Bronchial epithelial cell (primary cell): ENCODE measurements at regions not wholly inside any gene's neighbourhood (a gene's known extent, or its start where the extent isn't known, plus 50 kb on each side); places are given as distances from the start of the nearest gene placed in this dataset.

ENCODE experiments used
- DNase-seq: peaks from one replicate; pipeline ENCODE4 v3.0.0-alpha.2; 2010; ENCODE audit warnings: low read depth
- FAIRE-seq: peaks from 2 replicates; lab custom pipeline; 2011; peaks lifted over from hg19 to GRCh38; lab: Jason Lieb, UNC
- H3K27me3 ChIP-seq: 2 replicates; pipeline ENCODE4 v1.5.1; 2011; ENCODE audit warnings: low read length; ENCODE audit not compliant: control insufficient read depth, insufficient read depth
- H3K36me3 ChIP-seq: 2 replicates; pipeline ENCODE4 v1.5.1; 2011; ENCODE audit warnings: low read length; ENCODE audit not compliant: control insufficient read depth, insufficient read depth
- H3K4me3 ChIP-seq: 2 replicates; pipeline ENCODE4 v1.5.1; 2011; ENCODE audit warnings: mild to moderate bottlenecking, low read depth, low read length, control low read depth
- TF ChIP-seq, protein P1 (sequence below): IDR thresholded peaks from 2 replicates; pipeline ENCODE4 v1.5.1; 2011; ENCODE audit warnings: mild to moderate bottlenecking, moderate library complexity, low read length, control low read depth, inconsistent platforms; ENCODE audit not compliant: insufficient read depth, severe bottlenecking

DNA sequence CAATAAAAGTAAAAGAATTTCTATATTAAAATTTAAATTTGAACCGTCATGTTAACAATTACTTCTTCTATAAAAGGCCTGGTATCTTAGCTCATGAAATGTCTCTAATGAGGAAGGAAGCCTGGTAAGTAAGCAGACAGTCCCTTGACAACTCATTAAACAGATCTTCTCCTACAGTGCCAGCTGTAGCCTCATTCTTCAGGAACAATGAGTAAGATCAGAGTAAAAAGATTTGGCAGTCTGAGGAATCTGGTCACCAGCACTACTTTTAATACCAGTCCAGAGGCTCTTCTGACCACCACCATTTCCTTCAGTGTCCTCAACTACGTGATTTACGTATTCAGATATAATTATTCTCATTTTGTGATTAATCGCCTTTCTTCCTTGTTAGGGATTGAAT lies 955.0 kb upstream of the ALCAM start:
- Histone ChIP-seq H3K36me3 (no peaks in the 10 kb centered on the region), H3K27me3 (no peaks in the 10 kb centered on the region), H3K4me3 (no peak overlapping the region)
- DNase-seq (no peak), FAIRE-seq (no peak)
- TF ChIP-seq, protein P1, sequence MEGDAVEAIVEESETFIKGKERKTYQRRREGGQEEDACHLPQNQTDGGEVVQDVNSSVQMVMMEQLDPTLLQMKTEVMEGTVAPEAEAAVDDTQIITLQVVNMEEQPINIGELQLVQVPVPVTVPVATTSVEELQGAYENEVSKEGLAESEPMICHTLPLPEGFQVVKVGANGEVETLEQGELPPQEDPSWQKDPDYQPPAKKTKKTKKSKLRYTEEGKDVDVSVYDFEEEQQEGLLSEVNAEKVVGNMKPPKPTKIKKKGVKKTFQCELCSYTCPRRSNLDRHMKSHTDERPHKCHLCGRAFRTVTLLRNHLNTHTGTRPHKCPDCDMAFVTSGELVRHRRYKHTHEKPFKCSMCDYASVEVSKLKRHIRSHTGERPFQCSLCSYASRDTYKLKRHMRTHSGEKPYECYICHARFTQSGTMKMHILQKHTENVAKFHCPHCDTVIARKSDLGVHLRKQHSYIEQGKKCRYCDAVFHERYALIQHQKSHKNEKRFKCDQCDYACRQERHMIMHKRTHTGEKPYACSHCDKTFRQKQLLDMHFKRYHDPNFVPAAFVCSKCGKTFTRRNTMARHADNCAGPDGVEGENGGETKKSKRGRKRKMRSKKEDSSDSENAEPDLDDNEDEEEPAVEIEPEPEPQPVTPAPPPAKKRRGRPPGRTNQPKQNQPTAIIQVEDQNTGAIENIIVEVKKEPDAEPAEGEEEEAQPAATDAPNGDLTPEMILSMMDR, result no peak

DNA sequence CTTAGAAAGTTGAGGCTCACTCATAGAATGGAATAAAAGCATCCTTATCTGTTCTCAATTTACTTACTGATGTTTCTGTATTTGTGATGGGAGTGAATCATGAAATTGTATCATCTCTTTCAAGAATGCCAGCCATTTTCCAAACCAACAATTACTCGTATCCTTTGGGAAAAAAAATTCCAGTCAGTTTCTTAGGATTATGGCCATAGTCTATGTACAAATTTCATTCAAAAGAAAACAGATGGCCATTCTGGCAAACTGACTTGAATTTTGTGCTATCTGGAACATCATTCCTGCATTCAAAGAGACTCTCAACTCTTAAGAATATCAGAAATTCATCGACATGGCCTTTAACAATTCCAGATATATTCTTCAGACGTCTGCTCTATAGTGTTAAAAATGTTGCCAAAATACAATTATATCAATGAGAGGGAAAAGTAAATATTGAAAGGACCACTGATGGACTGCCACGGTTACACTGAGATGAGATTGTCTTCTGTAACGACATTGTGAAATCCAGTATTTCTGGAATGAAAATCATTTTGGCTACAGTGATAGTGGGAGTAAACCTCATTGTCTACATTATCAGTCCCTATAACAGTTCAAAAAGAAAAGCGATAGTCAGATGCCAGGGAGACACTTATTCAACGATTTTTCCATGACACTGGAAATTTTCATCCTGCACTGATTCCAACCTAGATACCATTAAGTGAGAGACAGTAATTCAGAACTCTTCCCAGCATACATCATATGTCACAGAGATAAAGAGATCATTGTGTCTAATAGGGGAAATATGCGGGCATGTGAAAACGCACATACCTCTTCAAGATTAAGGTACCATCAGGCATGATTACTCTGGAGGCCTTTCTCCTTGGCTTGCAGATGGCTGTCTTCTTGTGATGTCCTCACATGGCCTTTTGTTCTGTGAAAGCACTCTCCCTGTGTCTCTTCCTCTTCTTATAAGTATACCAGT lies 953.8 kb upstream of the ALCAM start:
- TF ChIP-seq, protein P1, result no peak
- Histone ChIP-seq H3K36me3 (no peaks in the 10 kb centered on the region), H3K4me3 (no peak overlapping the region), H3K27me3 (no peaks in the 10 kb centered on the region)
- FAIRE-seq (no peak), DNase-seq (no peak)

DNA sequence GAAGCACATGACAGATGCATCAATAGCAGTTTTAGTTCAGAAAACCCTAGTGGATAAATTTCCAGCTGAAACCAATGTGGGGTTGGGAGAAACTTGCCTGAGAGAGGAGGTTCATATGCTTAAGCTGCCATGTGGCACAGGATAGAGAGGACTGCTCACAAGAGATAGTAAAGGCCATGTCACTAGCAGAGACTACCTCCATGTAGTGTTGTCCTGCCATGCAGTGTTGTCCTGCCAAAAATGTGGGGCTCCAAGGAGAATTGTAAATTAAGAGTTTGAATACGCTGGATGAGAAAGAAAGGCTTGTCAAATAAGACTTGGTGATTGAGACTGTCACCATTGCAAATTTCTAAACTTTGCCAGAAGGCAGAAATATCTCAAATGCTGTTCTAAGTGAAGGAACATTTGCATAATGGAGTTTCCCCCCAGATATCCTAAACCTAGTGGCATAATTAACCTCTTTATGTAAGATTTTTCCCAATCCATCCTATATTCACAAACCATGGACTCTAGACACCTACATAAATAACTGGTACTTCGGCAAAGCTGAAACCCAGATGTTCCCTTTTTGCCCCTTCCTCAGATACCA lies 938.3 kb upstream of the ALCAM start:
- H3K36me3 ChIP-seq, result no peaks in the 10 kb centered on the region
- H3K4me3 ChIP-seq, result no peak overlapping the region
- H3K27me3 ChIP-seq, result no peaks in the 10 kb centered on the region
- DNase-seq, result no peak
- TF ChIP-seq, protein P1, result no peak
- no peak for FAIRE-seq

DNA sequence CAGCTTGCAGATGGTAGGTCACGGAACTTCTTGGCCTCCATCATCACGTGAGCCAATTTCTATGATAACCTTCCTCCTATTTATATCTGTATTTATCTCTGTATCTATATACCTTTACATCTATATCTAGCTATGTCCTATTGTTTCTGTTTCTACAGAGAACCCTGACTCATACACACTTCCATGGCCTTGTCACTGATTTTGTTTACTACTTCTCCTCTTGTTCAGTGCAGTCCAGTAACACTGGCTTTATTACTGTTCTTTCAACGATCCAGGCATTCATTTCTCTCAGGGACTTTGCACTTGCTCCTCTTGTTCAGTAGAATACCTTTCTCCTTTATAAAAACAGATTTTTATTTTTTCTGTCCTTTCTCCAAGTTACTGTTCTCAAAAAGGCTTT lies 937.0 kb upstream of the ALCAM start:
- Histone ChIP-seq H3K4me3 (no peak overlapping the region), H3K36me3 (no peaks in the 10 kb centered on the region), H3K27me3 (no peaks in the 10 kb centered on the region)
- DNase-seq, result no peak
- FAIRE-seq, result no peak
- TF ChIP-seq, protein P1, result no peak

DNA sequence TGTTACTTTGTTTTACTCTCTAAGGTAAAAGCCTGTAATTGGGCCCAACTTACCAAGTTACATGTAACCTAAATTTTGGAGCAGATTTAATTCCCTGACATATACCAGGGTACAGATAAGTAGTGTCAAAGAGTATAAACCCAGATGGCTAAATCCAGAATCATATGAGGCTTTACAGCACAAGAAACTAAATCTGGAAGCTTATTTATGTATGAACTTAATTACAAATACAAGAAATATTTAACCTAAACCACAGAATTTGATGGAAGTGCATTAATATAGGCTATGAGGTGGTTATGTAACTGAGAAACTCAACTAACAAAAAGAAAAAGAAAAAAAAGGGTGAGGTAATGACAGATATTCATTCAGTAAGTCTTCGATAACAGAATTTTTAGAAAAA lies 930.2 kb upstream of the ALCAM start:
- TF ChIP-seq, protein P1, result no peak
- no peak for FAIRE-seq
- Histone ChIP-seq H3K27me3 (no peaks in the 10 kb centered on the region), H3K4me3 (no peak overlapping the region), H3K36me3 (no peaks in the 10 kb centered on the region)
- DNase-seq, result no peak
